HL-60/S4 treated with phorbol 12-myristate 13-acetate at 8.2 ng/mL for 4 days and 3 days (cell line): ENCODE measurements at regions not wholly inside any gene's neighbourhood (a gene's known extent, or its start where the extent isn't known, plus 50 kb on each side); places are given as distances from the start of the nearest gene placed in this dataset.

Experiments used
- in situ Hi-C: fragments of 300-500 bp; cut with MboI; formaldehyde crosslinking; loops from 2 replicates; pipeline ENCODE4 v1.15.0; 2022; ENCODE audit warnings: low sequenced_read_pairs

DNA sequence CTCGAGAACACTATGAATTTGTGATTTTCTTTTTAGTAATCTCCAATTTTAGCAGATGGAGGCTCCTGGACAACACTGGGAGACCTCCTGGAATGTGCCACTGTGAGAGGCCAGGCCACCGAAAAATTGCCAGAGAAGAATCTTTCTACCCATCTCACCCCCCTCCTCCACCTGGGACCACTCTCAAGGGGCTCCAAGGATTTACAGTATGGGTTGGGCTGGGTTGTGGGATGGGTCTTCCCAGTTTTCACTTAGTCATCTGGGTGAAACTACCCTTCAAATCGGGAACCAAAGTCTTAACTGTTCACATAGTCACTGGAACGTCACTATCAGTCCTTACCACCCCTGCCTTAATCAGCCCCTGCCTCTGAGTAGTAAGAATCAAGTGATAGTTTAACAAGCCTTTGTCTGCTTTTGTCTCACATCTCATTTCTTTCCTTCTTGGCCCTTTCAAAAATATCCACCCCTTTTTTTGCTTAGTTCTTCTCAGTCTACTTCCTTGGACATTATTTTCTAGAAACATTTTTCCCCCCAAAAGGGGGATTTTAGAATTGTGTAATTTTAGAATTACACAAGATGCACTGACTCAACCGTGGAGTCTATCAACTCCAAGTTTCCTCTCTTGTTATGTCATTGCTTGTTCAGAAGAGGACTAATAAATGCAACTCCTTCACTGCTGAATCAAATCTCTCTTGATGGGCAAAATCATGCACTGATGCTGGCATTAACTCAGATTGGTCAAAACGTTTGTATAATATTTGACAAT, 148.2 kb upstream of the MOCS1 start:
- in situ Hi-C loops, result no loop called here

DNA sequence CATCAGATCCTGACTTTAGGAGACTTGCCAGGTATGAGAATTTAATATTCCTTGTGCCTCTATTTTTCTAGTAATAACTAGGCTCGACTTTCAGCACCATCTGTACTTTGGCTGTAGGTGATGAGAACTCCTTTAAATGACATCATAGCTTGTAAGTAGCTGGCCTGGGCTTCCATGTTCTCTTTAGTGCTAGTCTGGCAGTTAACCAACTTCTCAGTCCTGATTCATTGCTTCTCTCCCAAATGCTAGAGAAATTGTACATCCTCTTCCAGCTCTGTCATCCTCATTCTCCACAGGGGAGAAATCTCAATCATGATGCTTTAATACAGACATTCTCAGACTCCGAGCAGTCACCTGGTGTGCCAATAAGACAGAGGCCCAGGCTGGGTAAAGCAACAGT, 143.5 kb upstream of the MOCS1 start:
- in situ Hi-C loops, result no loop called here

DNA sequence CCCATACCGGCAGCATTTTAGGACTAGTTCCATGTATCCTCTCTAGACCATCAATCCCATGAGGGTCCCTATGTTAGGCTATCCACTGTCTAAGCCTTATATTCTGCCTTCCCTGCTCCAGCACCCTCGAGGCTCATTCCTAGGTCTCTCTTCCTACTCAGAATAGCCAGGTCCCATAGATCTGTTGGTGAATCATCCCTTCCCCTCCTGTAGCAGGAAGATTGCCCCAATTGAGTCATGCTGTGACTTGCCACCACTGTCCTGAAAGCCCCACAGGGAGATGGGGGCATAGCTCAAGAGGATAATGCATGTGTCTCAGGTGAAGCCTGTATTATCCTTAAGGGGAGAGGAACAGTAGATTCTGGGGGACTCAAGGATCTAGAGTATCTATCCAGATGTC, 143.1 kb upstream of the MOCS1 start:
- in situ Hi-C loops, result no loop called here

DNA sequence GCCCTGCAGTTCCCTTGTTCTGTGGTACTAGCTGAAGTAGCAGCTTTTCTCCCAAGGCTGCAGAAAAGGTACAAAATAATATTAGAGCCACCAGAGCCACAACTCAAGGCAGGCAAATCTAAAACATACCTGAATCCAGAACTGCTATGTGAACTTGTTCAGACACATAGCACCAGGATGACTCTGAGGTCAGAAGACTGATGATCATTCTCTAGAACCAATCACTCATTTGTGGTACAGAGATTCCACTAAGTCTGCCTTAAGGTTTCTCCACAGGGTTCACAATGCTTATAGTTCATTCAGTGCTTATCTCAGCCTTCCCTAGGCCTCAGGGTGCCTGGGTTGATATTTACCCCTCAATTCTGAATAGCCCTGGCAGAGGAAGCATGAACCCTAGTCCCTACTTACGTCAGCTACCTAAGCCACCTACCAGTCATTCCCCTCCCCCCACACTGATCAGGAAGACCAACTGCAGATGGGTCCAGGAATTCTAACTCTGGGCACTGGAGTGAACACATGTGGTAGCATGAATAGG, 140.9 kb upstream of the MOCS1 start:
- in situ Hi-C loops, result no loop called here

DNA sequence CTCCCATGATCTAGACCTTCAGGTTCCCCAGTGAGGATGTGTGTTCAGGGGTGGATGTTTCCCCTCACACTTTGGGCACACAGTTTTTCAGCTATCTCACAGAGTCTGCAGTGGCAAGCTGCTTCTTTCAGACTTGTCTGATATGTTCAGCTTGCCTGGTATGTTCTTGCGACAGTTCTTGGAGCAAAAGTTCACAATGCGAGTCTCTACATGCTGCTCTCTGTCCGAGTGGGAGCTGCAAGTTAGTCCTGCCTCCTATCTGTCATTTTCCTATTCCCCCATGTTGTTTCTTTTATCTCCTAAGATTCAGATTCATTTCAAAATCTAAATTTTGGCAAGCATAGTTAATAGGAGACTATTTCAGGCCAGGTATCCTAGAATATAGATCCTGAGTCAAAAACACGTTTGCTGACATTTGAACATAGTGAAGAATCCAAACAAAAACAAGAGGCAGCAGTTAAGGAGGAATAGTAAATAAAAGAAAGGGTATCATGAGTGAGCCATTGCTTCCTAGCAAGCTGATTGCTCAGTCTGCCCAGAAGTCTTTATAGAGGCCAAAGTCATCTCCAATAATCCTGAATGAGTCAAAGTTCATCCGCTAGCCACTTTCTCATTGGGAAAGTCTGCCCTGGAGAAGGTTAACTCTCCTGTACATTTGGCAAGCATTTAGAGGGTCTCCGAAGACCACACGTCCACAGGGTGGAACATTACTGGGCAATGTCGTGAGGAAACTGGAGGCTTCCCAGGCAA, 140.2 kb upstream of the MOCS1 start:
- in situ Hi-C loops, result no loop called here

DNA sequence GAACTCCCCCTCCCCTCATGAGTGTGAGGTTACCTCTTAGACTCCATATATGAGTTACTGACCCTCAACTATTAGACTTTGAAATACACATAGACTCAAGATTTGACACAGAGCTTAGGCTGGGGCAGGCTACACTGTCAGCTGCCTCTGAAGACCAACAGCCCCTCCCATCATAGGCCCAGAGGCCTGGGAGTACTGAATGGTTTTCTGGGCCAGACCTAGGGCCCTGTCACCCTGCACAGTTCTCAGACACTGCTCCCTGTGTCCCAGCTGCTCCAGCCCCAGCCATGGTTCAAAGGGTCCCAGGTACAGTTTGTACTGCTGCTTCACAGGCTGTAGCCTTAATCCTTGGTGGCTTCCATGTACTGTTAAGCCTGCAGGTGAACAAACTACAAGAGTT, 132.1 kb upstream of the MOCS1 start:
- in situ Hi-C loops, result no loop called here

DNA sequence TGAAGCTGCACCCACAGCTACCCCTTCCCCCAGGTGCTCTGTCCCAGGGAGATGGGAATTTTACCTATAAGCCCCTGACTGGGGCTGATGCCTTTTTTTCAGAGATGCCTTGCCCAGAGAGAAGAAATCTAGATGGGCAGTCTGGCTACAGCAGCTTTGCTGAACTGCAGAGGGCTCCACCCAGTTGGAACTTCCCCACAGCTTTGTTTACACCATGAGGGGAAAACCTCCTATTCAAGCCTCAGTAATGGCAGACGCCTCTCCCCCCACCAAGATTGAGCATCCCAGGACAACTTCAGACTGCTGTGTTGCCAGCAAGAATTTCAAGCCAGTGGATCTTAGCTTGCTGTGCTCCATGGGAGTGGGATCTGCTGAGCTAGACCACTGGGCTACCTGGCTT, 122.6 kb upstream of the MOCS1 start:
- in situ Hi-C loops, result no loop called here

DNA sequence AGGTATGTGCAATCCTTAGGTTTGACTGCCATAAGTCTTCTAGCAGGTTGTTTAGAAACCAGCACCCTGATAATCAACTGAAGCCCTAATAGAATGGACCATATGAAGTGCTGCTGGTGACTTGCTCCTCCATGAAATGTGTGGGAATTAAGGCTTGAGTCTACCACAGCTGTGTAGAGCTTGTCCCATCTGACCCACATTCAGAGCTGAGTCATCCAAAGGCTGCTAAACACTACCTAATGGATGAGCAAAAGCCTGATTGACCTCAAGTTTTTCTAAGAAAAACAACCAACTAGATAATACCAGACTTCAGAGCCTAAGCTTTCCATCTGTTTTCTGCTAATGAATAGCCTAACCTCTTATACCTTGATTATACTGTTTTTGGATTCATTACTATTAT, 120.3 kb upstream of the MOCS1 start:
- in situ Hi-C loops, result no loop called here

DNA sequence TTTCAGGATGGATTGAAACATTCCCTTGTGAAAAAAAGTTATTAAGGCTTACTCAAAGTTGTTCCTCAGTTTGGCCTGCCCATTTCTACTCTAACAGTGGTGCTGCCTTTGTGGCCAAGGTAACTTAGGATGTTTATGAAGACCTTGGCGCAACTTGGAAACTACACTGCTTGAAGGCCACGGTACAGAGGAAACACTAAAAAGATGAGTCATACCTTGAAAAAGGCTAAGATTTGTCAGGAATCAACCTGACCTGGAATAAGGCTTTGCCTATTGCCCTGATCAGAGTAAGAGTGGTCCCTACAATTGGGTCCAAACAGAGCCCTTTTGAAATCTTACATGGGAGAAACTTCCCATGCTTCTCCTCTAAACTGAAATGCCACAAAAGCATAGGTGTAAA, 119.9 kb upstream of the MOCS1 start:
- in situ Hi-C loops, result no loop called here

DNA sequence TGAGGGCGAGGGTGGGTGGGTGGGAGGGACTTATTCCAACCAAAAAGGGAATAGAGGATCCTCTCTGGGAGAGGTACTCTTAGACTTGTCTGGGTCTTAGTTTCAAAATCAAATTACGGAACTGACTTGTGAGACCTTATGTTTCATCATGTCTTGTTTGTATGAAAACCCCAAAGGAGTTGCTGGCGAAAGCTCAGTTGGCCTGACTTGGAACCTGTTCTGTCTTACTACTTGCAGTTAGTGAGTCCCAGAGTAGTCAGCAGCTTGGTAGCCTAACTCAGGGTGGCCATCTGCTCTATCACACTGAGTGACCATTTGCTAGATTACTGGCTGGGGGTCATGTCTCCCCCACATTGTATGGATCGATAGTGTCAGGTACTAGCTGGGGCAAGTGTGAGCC, 114.9 kb upstream of the MOCS1 start:
- in situ Hi-C loops, result no loop called here

DNA sequence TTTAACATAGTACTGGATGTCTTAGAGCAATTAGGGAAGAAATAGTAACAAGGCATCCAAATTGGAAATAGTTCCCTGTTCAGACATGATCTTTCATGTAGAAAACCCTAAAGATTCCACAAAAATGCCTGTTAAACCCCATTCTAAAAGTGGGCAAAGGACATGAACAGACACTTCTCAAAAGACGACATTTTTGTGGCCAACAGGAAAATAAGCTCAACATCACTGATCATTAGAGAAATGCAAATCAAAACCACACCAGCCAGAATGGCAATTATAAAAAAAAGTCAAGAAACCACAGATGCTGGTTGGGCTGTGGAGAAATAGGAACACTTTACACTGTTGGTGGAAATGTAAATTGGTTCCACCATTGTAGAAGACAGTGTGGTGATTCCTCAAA, 109.9 kb upstream of the MOCS1 start:
- in situ Hi-C loops, result no loop called here

DNA sequence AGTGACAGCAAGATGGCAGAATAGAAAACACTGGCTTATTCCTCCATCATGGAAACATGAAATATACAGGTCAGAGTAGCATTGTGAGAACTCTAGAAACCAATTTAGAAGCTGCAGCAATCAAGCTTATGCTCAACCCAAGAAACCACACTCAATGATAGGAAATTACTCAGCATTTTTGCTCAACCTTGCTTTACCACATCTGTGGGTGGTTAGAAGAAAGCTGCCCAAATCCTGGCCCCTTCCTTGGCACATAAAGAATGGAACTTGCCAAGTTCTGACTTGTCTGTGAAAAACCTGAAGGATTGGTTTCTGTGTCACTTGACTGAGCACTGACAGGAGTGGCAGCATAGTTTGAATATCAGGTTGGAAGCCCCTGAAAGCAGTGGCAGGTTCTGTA, 108.0 kb upstream of the MOCS1 start:
- in situ Hi-C loops, result no loop called here

DNA sequence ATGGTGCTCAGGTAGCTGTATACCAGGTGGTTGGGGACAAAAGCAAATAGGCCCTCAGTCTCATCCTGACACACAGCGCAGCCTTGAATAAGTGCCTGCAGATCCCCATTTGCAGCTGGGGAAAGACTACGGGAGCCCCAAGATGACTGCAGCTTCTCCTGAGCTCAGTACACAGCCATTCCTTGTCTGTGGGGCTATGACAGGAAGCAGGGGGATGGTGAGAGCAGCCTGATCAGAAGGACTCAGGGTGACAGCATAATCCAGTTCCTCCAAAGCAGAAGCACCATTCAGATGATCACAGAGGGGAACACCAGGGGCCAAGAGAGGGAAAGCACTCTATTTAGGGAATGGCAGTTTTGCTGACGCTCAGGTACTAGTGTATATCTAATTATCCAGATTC, 104.8 kb upstream of the MOCS1 start:
- in situ Hi-C loops, result no loop called here

DNA sequence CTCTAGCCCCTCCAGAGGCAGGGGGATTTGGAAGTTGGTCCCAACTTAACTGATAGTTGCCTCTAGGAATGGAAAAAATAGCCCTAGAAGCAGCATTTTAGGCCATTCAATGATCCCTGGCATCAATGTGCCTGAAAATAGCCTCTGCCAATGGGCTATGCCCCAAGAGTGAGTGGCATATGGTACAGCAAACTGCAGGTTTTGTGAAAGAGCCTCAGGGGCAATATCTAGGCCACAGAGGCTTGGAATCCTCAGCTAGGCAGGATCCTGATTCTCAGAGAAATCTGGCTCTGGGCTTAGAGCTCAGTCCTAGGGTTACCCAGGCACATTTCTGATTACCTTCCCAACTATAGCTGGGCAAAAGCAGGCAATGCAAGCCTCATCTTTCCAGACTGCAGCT, 104.4 kb upstream of the MOCS1 start:
- in situ Hi-C loops, result no loop called here

DNA sequence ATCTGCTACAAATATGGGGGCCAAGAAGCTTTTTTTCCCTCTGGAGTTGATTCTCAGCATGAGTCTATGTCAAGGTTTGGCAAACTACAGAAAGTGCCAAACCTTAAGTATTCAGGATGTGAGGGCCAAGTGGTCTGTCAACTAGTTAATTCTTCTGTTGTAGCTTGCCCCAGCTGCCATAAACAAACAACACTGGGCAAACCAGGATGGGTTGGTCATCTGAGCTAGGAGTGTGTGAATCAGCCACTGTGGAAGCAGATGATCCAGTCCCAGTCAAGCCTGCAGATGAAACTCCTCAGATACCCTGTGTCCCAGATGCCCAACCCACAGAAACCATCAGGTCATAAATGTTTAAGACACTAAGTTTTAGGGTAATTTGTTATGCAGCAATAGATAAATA, 103.0 kb upstream of the MOCS1 start:
- in situ Hi-C loops, result no loop called here

DNA sequence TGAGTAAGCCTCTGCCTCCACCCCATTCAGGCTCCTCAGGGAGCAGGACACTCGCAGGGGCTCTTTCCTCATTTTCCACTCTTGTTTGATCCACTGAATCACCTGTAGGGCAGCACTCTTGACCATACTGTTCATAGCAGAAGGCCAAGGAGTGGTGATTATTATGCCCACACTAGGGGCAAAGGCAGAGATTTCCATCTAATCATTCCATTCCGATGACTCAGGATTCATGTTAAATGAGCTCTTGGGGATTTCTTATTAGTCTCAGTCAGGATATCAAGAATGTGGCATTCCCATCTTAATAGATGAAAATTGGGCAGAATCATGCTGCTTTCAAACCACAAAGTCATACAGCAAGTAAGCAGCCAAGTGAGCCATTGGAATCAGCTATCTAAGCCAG, 101.9 kb upstream of the MOCS1 start:
- in situ Hi-C loops, result no loop called here

DNA sequence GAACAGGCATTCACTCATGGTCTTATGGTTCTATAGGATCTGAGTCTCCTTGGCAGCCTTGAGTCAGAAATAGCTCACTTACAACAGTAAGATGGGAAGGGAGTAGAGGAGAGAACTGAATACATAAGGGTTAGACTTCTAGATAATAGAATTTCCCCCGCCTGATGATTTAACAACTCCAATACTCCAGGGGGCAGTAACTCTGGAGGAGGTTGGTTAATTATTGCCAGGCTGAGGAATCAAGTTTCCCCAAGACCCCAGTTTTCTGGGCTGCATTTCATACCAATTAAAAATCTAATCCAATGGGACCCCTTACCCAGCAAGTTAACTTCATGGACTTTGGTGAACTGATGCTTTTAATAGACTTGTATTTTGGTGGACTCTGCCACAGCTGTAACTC, 94.2 kb upstream of the MOCS1 start:
- in situ Hi-C loops, result no loop called here

DNA sequence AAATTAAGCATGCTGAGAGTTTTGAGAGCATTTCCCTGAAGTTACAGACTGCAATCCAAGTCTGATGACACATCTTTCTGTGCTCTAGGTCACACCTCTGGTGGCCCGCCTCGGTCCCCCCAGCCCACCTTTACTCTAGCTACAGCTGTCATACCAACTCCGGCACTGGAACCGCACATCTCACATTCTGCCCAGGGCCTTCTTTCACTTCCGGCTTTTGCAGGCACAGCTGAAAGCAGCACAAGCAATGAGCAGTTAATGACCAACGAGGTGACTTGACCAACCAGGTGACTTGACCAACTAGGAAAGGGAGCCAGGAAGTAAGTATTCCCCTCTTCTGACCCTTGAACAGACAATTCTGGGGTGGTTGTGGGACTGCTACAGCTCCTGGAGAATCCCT, 88.6 kb upstream of the MOCS1 start:
- in situ Hi-C loops, result no loop called here

DNA sequence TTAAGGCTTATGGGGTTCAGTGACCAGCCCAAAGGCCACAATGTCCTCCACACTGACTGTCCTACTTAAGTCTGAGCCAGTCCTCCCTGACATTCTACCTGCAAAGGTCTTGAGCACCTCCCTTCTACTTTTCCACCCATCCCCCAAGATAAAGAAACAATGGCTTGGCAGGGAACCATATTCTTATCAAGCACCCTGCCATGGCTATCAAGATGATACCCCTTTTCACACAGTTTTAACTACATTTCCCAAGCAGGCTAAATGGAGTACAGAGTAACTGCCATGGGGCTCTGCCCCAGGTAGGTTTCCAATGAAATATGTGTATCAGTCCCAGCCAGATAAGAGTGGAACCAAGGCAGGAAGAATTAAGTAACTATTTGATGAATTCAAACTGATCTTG, 85.9 kb upstream of the MOCS1 start:
- in situ Hi-C loops, result no loop called here

DNA sequence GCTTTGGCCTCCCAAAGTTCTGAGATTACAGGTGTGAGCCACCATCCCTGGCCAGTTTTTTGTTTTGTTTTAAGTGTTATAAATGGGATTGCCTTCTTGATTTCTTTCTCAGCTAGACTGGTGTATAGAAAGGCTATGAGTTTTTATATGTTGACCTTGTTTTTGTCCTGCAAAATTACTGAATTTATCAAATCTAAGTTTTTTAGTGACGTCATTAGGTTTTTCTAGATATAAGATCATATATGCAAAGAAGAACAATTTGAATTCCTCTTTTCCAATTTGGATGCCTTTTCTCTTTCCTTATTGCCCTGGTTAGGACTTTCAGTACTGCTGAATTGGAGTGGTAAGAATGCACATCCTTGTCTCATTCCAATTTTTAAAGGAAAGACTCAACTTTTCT, 81.3 kb upstream of the MOCS1 start:
- in situ Hi-C loops, result no loop called here

DNA sequence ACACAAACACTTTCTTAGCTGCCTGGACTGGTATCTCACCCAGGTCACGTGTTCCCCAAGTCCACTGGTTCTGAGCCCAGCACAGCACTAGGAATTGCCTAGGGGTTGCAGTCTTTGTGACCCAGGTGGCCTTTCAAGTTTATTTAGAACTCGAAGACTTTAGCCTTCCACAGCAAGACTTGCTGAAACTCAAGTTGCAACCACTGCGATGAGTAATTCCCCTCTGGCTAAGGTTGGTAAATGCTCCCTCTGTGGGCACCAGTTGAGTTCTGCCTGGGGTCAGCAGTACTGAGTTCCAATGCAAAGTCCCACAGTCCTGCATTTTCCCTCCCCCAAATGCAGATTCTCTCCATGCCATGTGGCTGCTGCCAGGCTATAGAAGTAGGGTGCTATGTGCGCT, 77.6 kb upstream of the MOCS1 start:
- in situ Hi-C loops, result no loop called here

DNA sequence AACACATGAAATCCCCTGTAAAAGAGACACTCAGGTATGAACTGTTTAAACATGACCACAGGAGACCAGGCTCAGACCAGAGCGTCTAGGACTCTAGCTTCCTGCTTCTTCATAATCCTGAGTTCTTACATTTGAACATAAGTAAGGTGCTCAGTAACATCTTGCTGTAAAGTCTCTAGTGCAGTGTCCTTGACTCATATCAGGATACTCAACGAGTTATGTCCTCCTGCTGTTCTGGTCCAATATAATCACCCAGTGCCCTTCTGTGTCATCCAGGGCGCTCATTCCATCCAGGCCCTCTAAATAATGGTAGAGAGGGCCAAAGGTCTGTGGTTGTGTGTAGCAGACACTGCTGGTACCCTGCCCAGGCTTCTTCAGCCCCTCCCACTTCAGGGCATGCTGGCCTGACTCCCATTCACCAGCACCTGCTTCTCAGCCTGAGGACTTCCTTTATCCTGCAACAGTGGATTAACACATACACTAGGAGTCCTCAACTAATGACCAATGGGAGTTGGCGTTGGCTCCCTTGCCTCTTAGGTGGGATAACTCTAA, 66.8 kb upstream of the MOCS1 start:
- in situ Hi-C loops, result no loop called here
